GM21526 (cell line): ENCODE measurements at regions not wholly inside any gene's neighbourhood (a gene's known extent, or its start where the extent isn't known, plus 50 kb on each side); places are given as distances from the start of the nearest gene placed in this dataset.
"Not testable (repeated sequence)": the region's sequence is repeated elsewhere in the genome, so short reads cannot be mapped to it uniquely, and the experiment has no call there.

ENCODE experiments used
- ATAC-seq: cut with Tn5 transposase; IDR thresholded peaks from one replicate; pipeline ENCODE4 v1.9.1; 2021; ENCODE audit warnings: moderate library complexity; ENCODE audit not compliant: unreplicated experiment, low FRiP score

DNA sequence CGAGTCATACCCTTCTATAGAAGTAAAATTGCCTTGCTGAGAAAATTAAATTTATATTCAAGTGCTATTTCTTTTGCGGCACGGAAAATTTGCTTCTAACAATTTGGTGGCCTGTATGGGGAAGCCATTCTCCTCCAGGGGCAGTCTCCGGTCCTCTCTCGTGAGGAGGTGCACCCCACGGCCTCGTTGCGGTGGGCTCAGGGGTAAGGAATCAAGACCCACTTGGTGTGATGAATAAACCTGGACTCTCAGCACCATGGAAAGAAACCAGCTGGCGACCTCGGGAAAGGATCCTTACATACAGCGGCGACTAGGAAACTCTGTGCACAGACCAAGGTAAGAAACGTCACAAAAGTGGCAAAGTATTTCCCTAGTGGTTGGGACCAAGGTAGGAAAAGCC, 252.9 kb downstream of the DPY19L2 start:
- no peak for ATAC-seq

DNA sequence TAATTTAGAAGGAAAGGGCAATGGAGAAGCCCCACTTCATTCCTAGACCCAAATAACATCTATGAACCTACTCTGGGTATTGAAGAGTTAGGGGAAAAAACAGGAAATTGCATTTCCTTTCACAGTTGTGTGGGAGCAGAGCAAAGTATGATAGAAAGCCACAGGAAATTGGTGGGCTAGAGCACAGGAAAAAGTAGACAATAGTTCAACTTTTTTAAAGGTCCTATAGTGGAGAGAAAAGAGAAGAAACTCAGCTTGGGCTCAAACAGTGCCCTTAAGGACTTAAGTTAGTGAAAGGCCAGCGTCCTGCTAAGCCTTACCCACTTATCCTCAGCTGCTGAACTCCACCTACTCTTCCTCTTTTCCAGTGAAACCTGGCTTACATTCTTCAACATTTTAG, 258.1 kb downstream of the DPY19L2 start:
- no peak for ATAC-seq

DNA sequence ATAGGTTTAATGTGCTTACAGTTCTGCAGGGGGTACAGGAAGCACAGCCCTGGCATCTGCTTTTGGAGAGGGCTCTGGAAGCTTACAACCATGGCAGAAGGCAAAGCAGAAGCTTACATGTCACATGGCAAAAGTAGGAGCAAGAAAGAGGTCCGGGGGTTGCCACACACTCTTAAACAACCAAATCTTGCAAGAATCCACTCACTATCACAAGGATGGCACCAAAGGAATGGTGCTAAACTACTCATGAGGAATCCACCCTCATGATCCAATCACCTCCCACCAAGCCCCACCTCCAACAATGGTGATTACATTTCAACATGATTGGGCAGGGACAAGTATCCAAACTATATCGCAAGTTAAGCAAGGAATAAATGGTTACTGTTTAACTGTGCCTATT, 255.8 kb upstream of the AVPR1A start:
- no peak for ATAC-seq

DNA sequence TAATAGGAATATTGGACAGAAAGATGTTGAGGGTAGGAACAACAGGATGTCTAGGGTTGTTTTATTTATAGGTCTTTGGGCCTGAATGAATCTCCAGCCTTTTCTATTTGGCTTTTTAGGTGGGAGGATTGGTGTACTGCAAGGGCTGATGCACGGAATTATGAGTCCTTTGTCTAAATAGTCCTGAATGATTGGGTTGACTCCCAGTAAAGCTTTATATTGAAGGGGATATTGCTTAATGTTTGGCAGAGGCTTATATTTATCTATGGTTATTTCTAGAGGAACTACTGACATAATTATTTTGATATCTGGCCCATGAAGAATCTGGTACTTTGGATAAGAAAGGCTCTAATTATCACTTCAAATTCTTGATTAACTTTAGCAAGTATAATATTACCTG, 253.6 kb upstream of the AVPR1A start:
- no peak for ATAC-seq

DNA sequence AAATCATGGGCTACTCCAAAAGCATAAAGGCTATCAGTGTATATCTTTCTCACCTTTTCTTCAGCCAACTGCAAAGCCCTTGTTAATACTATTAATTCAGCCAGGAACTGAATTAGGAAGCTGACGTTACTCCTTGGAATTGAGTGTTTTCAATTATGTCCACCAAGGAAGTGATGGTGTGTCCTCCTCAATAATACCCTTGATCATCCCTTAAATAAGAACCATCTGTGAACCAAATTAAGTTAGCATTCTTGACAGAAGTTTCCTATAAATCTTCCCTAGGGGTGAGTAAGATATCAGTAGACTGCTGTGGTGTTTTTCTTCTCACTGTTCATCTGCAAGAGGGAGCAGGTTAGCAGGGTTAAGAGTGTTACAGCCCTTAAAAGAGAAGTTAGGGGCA, 252.3 kb upstream of the AVPR1A start:
- no peak for ATAC-seq

DNA sequence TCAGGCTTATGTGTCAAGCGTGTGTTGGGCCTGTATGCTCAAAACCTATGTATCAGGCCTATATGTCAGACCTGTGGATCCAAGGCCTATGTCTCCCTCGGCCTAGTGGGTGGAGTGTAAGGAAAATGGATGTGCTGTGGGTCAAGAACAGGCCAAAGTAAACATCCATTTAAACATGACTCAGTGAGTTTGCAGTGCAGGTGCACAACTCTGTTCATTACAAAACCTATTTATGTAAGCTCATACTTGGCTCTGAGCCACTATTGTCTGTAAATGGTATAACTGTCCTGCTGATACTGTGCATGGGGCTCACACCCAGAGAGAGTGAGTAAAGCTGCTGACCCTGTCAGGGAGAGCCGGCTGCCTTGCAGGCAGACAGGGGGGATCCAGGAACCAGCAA, 249.7 kb upstream of the AVPR1A start:
- no peak for ATAC-seq

DNA sequence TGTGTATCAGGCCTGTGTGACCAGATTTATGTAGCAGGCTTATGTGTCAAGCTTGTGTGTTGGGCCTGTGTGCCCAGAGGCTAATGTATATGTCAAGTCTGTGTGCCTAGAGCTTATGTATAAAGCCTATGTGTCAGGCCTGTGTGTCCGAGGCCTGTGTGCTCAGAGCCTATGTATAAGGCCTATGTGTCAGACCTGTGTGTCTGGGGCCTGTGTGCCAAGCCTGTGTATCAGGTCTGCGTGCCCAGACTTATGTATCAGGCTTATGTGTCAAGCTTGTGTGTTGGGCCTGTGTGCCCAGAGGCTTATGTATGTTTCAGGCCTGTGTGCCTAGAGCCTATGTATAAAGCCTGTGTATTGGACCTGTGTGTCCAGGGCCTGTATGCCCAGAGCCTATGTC, 249.3 kb upstream of the AVPR1A start:
- no peak for ATAC-seq

DNA sequence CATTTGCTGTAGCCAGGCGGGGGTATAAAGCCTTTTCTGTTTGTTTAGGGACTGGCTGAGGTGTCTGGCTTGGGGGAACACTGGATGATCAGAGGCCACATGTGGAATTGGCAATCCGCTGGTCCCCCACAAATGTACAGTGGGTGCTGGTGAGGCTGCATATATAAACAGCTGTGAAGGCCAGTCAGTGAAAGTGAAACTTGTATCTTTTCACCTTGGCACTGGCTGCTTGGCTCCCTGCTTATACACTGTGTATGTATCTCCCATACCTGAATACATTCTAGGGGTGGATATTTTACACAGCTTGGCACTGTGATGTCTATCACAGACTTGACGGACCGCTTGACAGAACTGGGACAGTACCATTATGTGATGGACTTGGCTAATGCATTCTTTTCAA, 246.8 kb upstream of the AVPR1A start:
- no peak for ATAC-seq

DNA sequence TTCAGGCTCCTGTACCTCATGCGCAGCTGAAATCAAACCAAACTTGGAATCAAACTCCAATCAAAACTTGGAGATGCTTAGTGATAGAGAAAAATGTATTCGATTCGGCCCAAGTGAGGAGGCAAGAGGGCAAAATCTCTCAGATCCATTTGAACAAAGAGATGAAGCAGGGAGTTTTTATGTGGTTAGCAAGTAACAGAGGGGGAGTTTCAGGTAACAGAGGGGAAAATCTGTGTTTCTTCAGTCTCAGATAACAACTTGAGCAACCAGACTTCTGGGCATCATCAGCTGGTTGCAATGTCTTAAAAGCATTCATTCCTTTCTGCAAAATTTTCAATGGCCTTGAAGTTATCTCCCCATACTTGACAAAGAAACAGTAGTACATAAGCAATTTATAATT, 245.1 kb upstream of the AVPR1A start:
- no peak for ATAC-seq

DNA sequence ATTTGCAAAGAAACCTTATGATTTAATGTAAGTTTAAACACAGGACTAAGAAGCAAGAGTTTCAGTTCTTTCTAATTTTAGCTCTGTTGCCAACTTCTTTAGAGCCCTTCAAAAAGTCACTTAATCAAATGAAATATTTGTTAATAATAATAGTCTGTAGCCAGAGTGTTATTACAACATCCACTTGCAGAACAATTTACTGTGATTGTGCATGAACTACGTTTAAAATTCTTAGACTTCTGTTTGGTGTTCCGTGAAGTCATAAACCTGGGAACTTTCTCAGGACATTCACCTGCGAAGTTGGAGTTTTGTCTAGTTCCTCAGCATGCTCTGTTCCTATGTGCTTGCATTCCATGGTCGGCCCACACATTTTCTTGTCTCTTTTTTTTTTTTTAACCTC, 244.0 kb upstream of the AVPR1A start:
- ATAC-seq, result no peak

DNA sequence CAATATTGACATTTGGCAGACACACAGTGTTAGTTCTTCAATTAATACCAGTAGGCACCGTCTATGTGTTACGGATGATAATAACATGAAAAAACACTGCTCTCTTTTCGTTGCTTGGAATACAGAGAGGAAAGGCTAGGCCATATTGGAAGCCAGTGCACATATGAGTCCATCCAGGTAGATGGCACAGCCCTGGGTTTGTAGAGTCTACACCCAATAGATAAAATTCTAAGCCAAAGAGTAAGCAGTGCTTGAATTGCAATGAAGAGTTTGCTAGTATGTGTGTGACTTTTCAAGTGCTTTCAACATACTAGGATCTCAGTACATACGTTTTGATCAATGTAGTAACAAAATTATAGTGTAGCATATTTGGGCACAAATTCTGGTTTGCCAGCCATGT, 243.3 kb upstream of the AVPR1A start:
- no peak for ATAC-seq

DNA sequence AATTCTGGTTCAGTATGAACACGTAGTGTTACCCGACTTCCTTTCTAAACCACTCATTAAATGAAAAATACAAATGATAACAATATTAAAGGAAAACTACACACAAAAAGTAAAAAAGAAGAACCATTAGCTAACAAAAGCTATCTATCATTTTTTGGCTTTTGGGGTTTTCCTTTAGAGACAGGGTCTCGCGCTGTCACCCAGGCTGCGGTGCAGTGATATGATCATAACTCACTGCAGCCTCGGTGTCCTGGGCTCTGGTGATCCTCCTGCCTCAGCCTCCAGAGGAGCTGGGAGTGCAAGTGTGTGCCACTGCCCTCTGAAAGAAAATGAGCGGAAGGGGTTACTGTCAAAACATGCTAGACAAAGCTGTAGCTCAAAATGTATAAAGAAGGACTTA, 238.2 kb upstream of the AVPR1A start:
- no peak for ATAC-seq

DNA sequence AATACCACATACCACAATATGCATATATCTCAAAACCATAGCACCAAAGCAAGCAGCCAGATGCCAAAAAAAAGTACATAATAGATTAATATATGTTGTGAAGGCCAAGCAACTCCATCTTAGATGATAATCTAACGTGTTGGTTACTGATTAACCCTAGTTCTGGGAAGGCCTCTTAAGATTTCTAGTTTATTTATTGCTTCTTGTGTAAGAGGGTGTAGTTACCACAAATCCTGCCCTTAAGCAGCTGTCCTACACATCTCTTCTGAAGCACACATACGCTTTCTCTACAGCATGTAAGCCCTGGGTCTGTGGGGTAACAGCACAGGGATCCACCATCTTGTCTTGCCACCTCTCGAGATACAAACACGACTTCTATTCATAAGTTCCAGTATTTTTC, 236.8 kb upstream of the AVPR1A start:
- ATAC-seq, result no peak

DNA sequence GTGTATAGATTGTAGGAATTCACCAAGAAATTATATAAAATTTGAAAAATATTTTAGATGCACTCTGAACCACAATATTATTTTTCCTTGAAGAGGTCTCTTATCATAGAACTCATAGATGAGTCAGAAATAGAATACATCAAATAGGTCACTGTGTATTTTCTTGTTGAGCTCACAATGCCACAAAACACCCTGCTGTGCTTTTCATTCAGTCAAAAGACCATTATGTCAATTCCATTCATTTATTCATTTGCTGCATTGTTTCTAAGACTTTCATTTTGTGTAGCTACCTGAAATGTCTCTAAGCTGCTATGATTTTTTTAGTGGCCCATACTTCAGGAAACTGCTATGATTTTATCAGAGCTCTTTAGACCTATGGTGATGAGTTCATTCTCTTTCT, 231.9 kb upstream of the AVPR1A start:
- ATAC-seq, result no peak

DNA sequence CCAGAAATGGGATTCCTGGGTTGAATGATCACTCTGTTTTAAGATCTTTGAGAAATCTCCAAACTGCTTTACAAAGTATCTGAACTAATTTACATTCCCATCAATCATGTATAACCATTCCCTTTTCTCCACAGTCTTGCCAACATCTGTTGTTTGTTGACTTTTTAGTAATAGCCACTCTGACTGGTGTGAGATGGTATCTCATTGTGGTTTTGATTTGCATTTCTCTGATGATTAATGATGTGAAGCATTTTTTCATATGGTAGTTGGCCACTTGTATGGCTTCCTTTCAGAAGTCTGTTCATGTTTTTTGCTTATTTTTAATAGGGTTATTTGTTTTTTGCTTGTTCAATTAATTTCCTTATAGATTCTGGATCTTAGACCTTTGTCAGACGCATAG, 211.8 kb upstream of the AVPR1A start:
- no peak for ATAC-seq

DNA sequence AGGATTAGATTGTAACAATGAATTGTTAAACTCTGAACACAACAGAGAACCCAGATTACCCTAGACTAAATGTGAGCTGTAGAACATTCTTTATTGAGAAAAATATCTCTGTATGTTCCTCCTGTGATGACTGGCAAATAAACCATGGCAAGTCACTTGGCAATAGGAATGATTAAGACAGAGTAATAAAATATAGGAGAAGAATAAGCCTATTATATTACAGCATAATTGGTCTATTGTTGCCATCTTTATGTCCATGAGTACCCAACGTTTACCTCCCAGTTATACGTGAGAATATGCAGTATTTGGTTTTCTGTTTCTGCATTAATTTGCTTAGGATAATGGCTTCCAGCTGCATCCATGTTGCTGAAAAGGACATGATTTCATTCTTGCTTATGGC, 211.2 kb upstream of the AVPR1A start:
- no peak for ATAC-seq

DNA sequence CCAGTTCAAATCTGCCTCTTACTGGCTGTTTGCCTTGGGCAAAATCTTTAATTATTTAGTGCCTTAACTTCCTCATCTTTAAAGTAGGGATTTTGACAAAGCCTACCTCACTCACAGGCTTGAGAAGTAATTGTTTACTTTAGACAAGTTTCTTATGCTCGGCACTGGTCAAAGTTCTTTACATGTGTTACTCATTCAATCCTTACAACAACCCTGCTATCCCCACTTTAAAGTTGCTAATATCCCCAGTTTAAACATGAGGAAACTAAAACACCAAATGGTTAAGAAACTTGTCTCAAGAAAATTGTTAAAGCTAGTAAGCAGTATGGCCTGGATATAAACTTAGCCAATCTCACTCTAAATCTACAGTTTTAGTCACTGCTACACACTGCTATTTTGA, 204.0 kb upstream of the AVPR1A start:
- no peak for ATAC-seq

DNA sequence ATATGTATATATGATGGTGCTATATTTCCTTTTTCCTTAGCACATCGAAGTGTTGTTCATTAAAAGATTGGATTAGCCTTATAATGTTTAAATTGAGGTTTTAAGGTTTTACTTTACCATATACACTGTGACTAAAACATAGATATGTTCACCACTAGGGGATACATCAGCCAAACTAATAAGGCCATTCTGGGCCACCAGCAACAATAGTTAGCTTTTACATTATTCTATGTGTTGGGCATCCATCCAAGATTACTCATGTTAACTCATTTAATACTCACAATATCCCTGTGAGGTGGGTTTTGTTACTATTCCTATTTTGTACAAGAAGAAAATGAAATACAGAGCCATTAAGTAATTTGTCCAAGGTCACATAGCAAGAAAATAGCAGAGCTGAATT, 202.6 kb upstream of the AVPR1A start:
- no peak for ATAC-seq

DNA sequence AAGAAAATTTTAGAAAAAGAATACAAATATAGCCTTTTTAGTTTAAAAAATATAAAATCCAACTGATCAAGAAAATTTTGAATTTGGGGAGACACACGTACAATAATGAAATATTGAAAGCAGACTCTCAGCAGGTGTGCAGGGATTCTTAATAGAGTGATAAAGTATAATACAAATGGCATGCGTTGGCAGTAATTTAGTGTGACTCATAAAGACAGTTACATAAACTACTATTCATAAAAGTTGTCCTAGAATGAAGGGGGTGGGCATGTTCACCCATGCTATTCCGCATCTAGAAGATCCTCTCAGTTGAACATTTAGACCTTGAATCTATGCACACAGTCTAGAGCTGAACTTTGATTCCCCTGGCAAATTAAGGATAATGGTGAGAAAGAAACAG, 200.4 kb upstream of the AVPR1A start:
- ATAC-seq, result no peak

DNA sequence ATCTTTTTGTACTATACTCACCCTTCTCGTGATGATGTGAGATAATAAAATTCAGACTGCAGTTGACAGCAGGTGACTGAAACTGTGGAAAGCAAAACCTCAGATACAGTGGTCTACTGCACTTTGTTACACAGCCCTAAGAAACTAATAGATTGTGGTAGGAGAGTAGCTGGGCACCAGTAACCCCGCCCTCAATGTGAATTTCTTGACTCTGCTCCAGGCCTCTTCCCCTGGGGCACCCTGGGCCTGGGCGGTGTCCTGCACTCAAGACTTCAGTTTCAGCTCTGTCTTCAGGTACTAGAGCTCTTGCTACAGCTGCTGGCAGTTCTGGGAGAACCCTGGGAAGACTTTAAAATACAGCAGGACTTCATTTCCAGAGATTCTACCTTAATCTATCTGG, 197.6 kb upstream of the AVPR1A start:
- no peak for ATAC-seq

DNA sequence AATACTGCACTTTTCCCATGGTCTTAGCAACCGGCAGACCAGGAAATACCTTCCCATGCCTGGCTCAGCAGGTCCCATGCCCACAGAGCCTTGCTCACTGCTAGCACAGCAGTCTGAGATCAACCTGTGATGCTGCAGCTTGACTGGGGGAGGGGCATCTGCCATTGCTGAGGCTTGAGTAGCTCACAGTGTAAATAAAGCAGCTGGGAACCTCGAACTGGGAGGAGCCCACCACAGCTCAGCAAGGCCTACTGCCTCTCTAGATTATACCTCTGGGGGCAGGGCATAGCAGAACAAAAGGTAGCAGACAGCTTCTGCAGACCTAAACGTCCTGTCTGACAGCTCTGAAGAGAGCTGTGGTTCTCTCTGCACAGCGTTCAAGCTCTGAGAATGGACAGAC, 186.2 kb upstream of the AVPR1A start:
- not testable (repeated sequence) for ATAC-seq

DNA sequence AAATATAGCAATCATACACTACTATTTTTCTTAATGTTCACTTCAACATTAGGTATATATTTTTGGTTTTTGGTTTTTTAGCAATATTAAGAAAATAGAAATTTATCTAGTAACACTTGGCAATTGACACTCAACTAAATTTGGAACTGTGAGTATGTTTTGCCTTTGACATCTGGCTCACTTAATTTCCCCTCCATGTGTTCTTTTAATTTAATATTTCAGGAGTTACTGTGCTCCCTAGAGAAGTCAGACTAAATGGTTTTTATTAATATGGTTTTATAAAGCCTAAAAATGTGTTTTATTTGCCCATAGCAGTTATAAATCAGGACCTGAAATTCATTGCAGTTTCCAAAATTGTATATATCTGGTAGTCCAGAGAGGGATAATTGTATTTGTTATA, 175.3 kb upstream of the AVPR1A start:
- ATAC-seq, result no peak

DNA sequence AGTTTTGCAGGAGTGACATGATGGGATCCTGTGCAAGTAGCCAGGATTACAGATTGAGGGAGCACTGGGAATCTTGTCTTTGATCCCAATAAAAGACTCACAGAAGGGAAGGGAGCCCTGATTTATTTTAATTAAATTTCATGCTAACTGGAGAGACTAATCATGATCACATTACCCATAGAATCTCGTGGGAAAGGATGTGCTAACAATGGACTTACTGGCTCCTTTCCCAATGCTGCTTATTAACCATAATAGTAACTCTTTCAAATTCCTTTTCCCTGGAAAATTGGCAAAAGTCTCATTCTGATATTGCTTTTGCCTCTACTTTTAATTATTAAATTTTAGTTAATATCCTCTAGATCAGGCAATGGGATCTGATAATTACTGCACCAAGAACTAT, 174.8 kb upstream of the AVPR1A start:
- no peak for ATAC-seq

DNA sequence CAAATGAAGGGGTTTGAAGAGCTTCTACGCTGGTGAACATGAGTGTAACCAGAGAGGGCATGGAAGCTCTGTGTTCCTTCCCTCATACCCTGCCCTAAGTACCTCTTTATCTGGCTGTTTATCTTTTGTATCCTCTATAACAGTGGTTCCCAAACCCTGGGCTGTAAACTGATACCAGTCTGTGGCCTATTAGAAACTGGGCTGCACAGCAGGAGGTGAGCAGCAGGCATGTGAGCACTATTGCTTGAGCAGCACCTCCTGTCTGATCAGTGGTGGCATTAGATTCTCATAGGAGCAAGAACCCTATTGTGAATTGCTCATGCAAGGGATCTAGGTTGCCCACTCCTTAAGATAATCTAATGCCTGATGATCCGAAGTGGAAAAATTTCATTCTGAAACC, 172.9 kb upstream of the AVPR1A start:
- ATAC-seq, result no peak
